B cell (primary cell): ENCODE measurements at regions not wholly inside any gene's neighbourhood (a gene's known extent, or its start where the extent isn't known, plus 50 kb on each side); places are given as distances from the start of the nearest gene placed in this dataset.

Experiments used
- ATAC-seq: fragments of 200-7000 bp; cut with Tn5 transposase; one replicate; pipeline ENCODE4 v1.10.0; 2021; ENCODE audit warnings: low read depth, mild to moderate bottlenecking, moderate number of reproducible peaks, moderate library complexity
- CTCF ChIA-PET: fragments of 350-600 bp; sonication (Branson Sonifier 250); formaldehyde crosslinking; loops from one replicate; lab custom pipeline; 2021; ENCODE audit warnings: antibody characterized with exemption, inconsistent platforms; lab: Charles Lee
- POLR2A ChIA-PET: fragments of 350-600 bp; sonication (Branson Sonifier 250); formaldehyde crosslinking; loops from one replicate; lab custom pipeline; 2021; ENCODE audit warnings: antibody characterized with exemption; lab: Charles Lee
- DNase-seq: peaks from one replicate; pipeline ENCODE4 v3.0.0; 2013
- H2AFZ ChIP-seq: 2 replicates; pipeline ENCODE4 v1.6.1; 2012; ENCODE audit warnings: mild to moderate bottlenecking, low read depth, low read length; ENCODE audit not compliant: insufficient read depth, poor library complexity, severe bottlenecking
- H3K27ac ChIP-seq, 2 donors: 1 replicate in 1 of 2; 2 replicates in 1 of 2; pipeline ENCODE4 v1.5.1; 2012 to 2013; ENCODE audit warnings: low read length in 2 of 2, mild to moderate bottlenecking in 2 of 2, moderate library complexity in 1 of 2
- H3K27me3 ChIP-seq, 4 experiments: fragments of 200-600 bp in 1 of 4; sonication (generic) in 1 of 4; replicated peaks in 1 of 4; 1 replicate in 2 of 4; 2 replicates in 2 of 4; pipeline versions ENCODE4 v1.6.1 to v1.7.0; 2013 to 2016; ENCODE audit warnings: low read length in 3 of 4, mild to moderate bottlenecking in 2 of 4, mixed read lengths in 1 of 4, moderate library complexity in 1 of 4; ENCODE audit not compliant: insufficient read depth in 4 of 4, control insufficient read depth in 3 of 4; ENCODE audit errors: control extremely low read depth in 1 of 4
- H3K36me3 ChIP-seq, 2 experiments: replicated peaks in 1 of 2; 1 replicate in 1 of 2; 2 replicates in 1 of 2; pipeline versions ENCODE4 v1.6.1 to v1.7.1; 2013; ENCODE audit warnings: low read length in 1 of 2; ENCODE audit not compliant: insufficient read depth in 2 of 2, control insufficient read depth in 1 of 2; ENCODE audit errors: control extremely low read depth in 1 of 2, extremely low read depth in 1 of 2
- H3K4me1 ChIP-seq, 2 donors: fragments of 200-600 bp in 1 of 2; sonication (generic) in 1 of 2; 1 replicate in 1 of 2; 2 replicates in 1 of 2; pipeline versions ENCODE4 v1.5.1 to v1.6.1; 2013 to 2017; ENCODE audit warnings: low read length in 2 of 2; ENCODE audit not compliant: control insufficient read depth in 2 of 2, insufficient read depth in 2 of 2
- H3K4me2 ChIP-seq: replicated peaks from 2 replicates; pipeline ENCODE3; 2012; ENCODE audit warnings: mild to moderate bottlenecking, low read depth, low read length; ENCODE audit not compliant: poor library complexity, severe bottlenecking
- H3K4me3 ChIP-seq, 5 experiments: fragments of 200-600 bp in 1 of 5; sonication (generic) in 1 of 5; 1 replicate in 3 of 5; 2 replicates in 2 of 5; pipeline versions ENCODE4 v1.5.1 to v1.7.0; 2011 to 2016; ENCODE audit warnings: low read length in 4 of 5, mild to moderate bottlenecking in 4 of 5, low read depth in 2 of 5, control low read depth in 1 of 5, moderate library complexity in 1 of 5; ENCODE audit not compliant: insufficient read depth in 1 of 5; ENCODE audit errors: control extremely low read depth in 1 of 5, extremely low read depth in 1 of 5
- H3K79me2 ChIP-seq: fragments of 200-600 bp; sonication (generic); one replicate; pipeline ENCODE4 v1.6.0; 2016; ENCODE audit warnings: low read length; ENCODE audit not compliant: control insufficient read depth, insufficient read depth
- H3K9ac ChIP-seq: fragments of 200-600 bp; sonication (generic); 2 replicates; pipeline ENCODE4 v1.6.1; 2017; ENCODE audit warnings: mild to moderate bottlenecking, low read length, moderate library complexity
- H3K9me3 ChIP-seq, 3 donors: one replicate each; pipeline versions ENCODE4 v1.6.1 to v1.7.1; 2013; ENCODE audit warnings: low read length in 2 of 3; ENCODE audit not compliant: control insufficient read depth in 2 of 3, insufficient read depth in 1 of 3; ENCODE audit errors: control extremely low read depth in 1 of 3
- H4K20me1 ChIP-seq: 2 replicates; pipeline ENCODE4 v1.6.0; 2012; ENCODE audit warnings: mild to moderate bottlenecking, low read length; ENCODE audit not compliant: insufficient read depth, control insufficient read depth, poor library complexity, severe bottlenecking
- H3K27ac Mint-ChIP-seq: one replicate; pipeline ENCODE4 v1.8.0; 2021; ENCODE audit warnings: mixed read lengths
- H3K27me3 Mint-ChIP-seq: one replicate; pipeline ENCODE4 v1.8.0; 2021; ENCODE audit warnings: mixed read lengths
- H3K4me1 Mint-ChIP-seq: one replicate; pipeline ENCODE4 v1.8.0; 2021; ENCODE audit warnings: mixed read lengths
- H3K4me3 Mint-ChIP-seq: one replicate; pipeline ENCODE4 v1.8.0; 2021; ENCODE audit warnings: mixed read lengths
- H3K9me3 Mint-ChIP-seq: one replicate; pipeline ENCODE4 v1.8.0; 2022; ENCODE audit warnings: mixed read lengths; ENCODE audit not compliant: insufficient read depth
- EZH2 ChIP-seq: IDR thresholded peaks from 2 replicates; pipeline ENCODE4 v1.6.1; 2012; ENCODE audit warnings: borderline replicate concordance, low read depth, mild to moderate bottlenecking, moderate library complexity, low read length; ENCODE audit not compliant: insufficient read depth, poor library complexity, severe bottlenecking
- WGBS: methylation state at CpG from one replicate; pipeline ENCODE4 v1.1.5; 2013; ENCODE audit warnings: missing lambda C conversion rate; ENCODE audit not compliant: insufficient coverage; 5-methylcytosine and 5-hydroxymethylcytosine counted together
- intact Hi-C: fragments of 100-400 bp; cut with micrococcal nuclease; formaldehyde crosslinking; loops from one replicate; pipeline ENCODE4 v1.10.0; 2022
- TF ChIP-seq, protein P1 (sequence below): fragments of 200-600 bp; IDR thresholded peaks from one replicate; pipeline ENCODE4 v1.8.0; 2022; ENCODE audit warnings: antibody characterized with exemption, mild to moderate bottlenecking

DNA sequence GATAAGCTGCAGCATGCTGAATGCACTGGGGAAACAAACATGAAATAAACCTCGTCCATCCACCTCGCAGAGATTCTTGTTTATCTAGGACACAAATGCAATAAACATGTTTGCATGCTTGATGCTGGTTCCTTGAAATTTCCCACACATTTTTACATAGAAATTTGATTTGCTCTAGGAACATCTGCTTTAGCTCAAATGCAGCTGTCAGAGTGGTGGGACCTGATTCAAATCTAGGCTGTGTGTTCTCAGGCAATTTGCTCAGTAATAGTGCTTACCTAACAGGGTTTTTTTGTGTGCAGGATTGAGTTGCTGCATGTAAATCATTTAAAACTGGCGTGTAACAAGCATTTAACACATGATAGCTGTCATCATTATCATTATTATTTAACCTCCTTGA is 293.1 kb downstream of the QDPR start:
- Histone ChIP-seq H3K4me3 (no peak overlapping the region), H3K4me1 (no peaks in the 10 kb centered on the region), H2AFZ (no peak overlapping the region), H3K27me3 (no peaks in the 10 kb centered on the region), H3K27ac (no peak overlapping the region), H3K9me3 (peaks cover 0 to 9% (median 0%) of the 10 kb centered on the region in 3 donors), H3K79me2 (no peaks in the 10 kb centered on the region), H3K36me3 (no peaks in the 10 kb centered on the region), H3K9ac (no peak overlapping the region), H3K4me2 (no peak overlapping the region), H4K20me1 (no peaks in the 10 kb centered on the region)
- Mint-ChIP-seq H3K4me3 (no peak overlapping the region), H3K27me3 (no peaks in the 10 kb centered on the region), H3K9me3 (peaks cover 2% of the 10 kb centered on the region), H3K4me1 (no peaks in the 10 kb centered on the region), H3K27ac (no peak overlapping the region)
- POLR2A ChIA-PET = no interaction called here
- 88% methylated on average over 2 of the region's 3 CpGs for WGBS
- intact Hi-C loops = no loop called here
- TF ChIP-seq, protein P1, sequence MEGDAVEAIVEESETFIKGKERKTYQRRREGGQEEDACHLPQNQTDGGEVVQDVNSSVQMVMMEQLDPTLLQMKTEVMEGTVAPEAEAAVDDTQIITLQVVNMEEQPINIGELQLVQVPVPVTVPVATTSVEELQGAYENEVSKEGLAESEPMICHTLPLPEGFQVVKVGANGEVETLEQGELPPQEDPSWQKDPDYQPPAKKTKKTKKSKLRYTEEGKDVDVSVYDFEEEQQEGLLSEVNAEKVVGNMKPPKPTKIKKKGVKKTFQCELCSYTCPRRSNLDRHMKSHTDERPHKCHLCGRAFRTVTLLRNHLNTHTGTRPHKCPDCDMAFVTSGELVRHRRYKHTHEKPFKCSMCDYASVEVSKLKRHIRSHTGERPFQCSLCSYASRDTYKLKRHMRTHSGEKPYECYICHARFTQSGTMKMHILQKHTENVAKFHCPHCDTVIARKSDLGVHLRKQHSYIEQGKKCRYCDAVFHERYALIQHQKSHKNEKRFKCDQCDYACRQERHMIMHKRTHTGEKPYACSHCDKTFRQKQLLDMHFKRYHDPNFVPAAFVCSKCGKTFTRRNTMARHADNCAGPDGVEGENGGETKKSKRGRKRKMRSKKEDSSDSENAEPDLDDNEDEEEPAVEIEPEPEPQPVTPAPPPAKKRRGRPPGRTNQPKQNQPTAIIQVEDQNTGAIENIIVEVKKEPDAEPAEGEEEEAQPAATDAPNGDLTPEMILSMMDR = no peak
- no peak for TF ChIP-seq EZH2
- DNase-seq (no peak), ATAC-seq (no peak)
- CTCF ChIA-PET = no interaction called here

DNA sequence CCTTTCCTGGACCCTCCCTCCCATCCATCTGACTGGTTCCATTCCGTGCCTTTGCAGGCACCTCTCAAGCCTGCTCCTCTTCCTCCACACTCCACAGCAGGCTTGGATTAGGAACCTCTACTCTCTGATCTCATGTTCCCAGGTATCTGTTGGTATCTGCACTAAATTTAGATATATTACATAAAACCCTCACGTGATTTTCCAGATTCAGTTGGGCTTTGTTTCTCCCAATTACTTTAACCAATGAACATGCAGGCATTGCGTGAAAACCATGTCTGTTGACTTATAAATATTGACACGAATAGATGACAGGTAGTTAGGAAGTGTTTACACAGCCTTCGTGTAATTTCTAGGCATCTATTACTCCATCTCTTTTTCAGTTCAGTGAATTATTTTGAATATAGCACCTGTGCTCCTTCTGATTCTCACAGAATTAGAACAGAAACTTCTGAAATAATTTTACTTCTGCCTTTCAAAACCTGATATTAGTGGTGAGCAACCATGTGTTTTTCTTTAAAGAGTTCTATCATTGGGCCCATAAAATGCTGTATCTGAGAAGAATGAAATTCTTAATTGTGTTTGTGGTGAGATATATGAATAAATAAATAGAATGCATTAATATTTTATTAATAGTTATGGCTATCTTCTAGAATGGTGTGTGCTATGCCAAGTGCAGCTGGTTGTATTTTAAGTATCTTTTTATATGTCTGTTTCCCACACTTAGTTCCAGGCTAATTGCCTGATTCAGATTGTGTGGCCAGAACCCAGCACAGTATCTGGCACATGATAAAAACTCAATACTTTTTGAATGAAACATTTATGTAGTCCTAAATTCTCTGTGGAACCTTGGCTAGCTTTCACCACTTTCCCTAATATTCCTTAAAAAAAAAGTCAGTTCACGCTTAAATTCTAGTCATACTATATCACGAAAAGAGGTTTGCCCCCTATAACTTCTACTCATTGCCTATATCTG is 304.8 kb downstream of the QDPR start:
- 92% methylated on average over 3 of the region's 7 CpGs for WGBS
- Histone ChIP-seq H4K20me1 (no peaks in the 10 kb centered on the region), H3K27me3 (no peaks in the 10 kb centered on the region), H3K79me2 (no peaks in the 10 kb centered on the region), H3K4me1 (no peaks in the 10 kb centered on the region), H3K36me3 (no peaks in the 10 kb centered on the region), H3K9me3 (peaks cover 0 to 3% (median 0%) of the 10 kb centered on the region in 3 donors), H3K27ac (no peak overlapping the region), H2AFZ (no peak overlapping the region), H3K4me3 (no peak overlapping the region), H3K4me2 (no peak overlapping the region), H3K9ac (no peak overlapping the region)
- intact Hi-C loops = no loop called here
- POLR2A ChIA-PET = no interaction called here
- ATAC-seq = no peak
- no peaks in the 10 kb centered on the region for H3K9me3 Mint-ChIP-seq
- no peaks in the 10 kb centered on the region for H3K4me1 Mint-ChIP-seq
- no peak overlapping the region for H3K27ac Mint-ChIP-seq
- CTCF ChIA-PET = no interaction called here
- peaks cover 8% of the 10 kb centered on the region for H3K27me3 Mint-ChIP-seq
- H3K4me3 Mint-ChIP-seq = no peak overlapping the region
- TF ChIP-seq, protein P1 = no peak
- no peak for TF ChIP-seq EZH2
- no peak for DNase-seq
